ENCODE measurements at regions not wholly inside any gene's neighbourhood (a gene's known extent, or its start where the extent isn't known, plus 50 kb on each side); places are given as distances from the start of the nearest gene placed in this dataset.

GRCh38 chr2:71794611-71795010, 341.2 kb downstream of the DYSF start:
- TF ChIP-seq POLR2AphosphoS5 (IDR thresholded peaks at IDR 0.05; ENCODE audit: low read depth, low read length) (no peak), POLR2A (IDR thresholded peaks at IDR 0.05; ENCODE audit: low read depth, low read length) (no peak), TAF1 (IDR thresholded peaks at IDR 0.05; ENCODE audit: borderline replicate concordance, low read depth, low read length) (no peak)
